SK-N-DZ (cell line): ENCODE measurements at regions not wholly inside any gene's neighbourhood (a gene's known extent, or its start where the extent isn't known, plus 50 kb on each side); places are given as distances from the start of the nearest gene placed in this dataset.

Experiments
- DNase-seq: peaks from one replicate; pipeline ENCODE4 v3.0.0-alpha.2; 2015; ENCODE audit warnings: low spot score

DNA sequence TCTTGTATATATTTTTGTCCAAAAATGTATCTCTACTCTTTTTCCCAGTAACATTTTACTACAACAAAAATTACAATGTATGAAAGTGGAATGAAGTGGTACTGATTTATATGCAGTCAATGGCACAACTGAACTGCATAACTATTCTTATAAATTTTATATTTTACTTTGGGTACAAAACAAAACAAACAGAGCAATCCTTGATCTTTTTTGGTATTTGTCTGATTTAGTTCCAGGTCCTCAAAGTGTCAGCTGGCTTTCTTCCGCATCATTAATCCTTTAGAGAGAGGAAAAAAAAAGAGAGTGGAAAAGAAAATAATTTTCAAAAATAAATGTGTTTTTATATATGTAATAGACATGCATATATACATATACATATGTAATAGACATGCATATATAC lies 252.4 kb upstream of the SLIT2 start:
- no peak for DNase-seq

DNA sequence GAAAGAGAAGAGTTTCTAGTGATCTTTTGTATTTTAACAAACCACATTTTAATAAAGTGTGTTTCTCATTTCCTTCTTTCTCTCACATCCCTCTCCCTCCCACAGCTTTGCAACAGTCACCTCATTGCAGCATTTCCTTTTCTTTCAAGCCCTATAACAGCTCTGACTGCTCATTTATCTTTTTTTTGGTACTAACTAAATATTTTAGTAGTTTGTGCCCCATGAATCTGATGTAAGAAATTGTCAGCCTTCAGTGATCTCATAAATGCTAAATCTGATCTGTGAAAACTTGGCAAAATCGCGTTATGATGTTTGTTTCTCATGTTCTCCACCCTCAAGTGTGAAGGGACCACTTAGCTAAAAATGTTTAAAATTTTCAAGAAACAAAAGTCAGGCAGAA lies 258.5 kb upstream of the SLIT2 start:
- no peak for DNase-seq

DNA sequence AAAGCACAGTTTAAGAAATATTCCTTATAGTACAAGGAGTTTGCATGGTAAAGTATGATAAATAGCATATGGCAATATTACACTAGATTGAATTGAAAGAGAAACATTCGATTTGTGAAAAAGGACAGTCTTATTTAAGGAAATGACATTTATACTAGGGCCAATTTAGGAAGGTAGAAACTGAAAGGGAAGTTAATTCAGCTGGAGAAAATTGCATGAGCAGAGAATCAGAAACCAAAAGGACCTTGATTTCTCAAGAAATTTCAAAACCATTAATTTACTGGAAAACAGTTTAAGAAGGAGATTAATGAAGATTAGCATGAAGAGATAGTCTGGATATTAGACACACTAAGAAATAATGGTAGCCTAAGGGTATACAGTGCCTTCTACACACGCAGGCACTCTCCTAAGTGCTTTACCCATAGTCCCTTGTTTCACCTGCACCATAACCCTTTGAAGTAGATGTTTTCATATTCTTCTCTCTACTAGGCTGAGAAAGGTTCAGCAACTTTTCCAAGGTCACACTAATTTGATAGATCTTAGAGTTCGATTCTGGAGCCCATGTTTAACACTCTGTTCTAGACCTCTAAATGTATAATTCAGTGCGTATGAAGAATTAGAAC lies 259.1 kb upstream of the SLIT2 start:
- no peak for DNase-seq

DNA sequence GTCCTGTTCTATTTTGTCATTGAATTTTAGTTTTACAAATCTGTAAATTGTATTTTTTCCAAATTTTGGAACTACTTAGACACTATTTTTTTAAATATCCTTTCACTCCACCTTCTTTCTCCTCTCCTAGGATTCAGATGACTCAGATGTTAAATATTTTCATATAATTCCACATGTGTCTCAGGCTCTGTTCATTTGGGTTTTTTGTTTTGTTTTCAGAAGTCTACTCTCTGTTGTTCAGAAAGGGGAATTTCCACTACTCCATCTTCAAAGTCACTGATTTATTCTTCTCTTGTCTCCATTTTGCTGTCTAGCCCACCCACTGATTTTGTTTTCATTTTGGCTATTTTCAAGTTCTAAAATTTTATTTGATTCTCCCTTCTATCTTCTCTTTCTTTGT lies 264.0 kb upstream of the SLIT2 start:
- DNase-seq, result no peak

DNA sequence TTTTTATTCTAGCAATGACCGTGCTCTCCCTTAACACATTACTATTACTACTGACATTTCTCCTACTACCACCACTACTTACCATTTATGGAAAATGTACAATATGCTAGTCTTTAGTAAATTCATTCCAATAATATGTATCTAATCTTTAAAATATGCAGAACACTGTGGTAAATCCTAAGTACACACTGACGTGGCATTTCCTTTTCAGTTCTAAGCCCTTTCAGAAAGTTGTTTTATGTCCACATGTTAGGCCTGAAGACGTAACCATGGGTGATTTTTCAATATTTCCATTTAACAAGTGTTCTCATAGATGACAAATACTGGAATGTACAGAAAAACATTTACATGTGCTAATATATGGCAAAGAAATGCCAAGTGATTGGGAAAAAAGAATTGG lies 268.6 kb upstream of the SLIT2 start:
- no peak for DNase-seq

DNA sequence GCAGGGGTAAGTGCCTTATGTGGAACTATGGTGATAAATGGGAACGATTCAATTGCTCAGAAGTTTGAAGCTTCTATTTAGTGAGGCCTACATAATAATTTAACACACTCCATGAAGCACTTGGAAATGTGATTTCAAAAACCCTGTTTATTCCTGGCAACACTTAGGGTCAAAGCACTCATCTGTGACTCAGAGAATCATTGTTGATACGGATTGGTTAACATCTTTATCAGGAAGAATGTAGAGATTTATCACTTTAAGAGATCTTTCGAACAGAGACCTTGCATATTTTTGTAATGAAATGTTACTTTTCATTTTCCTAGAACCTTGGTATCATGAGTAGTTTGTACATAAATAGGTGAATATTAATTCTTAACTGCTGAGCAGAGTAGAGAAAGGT lies 269.1 kb upstream of the SLIT2 start:
- no peak for DNase-seq

DNA sequence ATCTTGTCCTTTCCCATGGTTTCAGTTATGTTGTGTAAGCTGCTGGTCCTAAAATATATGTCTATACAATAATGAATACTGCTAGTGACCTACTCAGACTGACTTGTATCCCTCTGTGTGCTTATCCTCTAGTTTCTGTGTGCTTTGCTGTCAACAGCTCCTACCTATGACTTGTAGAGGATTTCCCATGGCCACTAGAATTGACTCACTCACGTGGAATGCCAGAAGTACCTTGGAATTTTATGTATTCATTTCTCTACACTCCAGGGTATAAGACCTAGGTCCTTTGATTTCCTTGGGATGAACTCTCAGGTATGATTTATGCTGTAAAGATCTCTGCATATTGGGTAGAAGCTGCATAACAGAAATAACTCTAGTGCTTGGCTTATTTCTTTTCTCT lies 279.9 kb upstream of the SLIT2 start:
- no peak for DNase-seq

DNA sequence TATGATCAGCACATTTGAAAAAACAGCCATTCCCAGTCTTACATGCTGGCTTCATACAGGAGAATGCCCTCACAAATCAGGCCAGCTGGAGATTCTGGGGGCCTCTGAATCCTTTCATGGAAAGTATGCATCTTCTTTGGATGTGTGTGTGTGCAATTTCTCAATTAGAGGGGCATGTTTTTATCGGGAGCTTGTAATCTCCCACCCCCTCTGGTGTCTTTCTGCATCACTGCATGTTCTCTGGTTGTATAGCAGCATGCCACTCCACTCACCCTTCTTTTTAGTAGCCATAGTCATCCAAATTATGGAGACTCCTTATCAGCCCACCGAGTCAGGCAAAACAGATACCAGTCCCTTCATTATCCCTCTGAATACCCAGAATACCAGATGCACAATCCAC lies 282.2 kb upstream of the SLIT2 start:
- DNase-seq, result peak; percentile 32

DNA sequence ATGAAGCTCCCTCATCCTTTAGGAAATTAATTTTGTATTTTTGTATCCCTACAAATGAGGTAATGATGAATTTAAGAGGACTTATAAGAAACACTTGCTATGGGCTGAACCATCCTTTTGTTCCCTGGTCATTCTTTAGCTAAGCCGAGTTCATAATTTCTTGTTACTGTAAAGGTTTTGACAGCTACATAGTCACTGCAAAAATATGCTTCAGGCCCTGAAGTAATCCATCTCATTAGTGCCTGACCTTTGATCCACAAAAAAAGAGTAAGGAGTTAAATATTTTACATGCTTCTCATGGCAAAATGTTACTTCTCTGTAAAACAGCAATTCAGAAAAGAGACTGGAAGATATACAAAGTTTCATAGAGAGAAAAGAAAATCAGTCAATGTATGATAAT lies 290.6 kb upstream of the SLIT2 start:
- DNase-seq, result no peak

DNA sequence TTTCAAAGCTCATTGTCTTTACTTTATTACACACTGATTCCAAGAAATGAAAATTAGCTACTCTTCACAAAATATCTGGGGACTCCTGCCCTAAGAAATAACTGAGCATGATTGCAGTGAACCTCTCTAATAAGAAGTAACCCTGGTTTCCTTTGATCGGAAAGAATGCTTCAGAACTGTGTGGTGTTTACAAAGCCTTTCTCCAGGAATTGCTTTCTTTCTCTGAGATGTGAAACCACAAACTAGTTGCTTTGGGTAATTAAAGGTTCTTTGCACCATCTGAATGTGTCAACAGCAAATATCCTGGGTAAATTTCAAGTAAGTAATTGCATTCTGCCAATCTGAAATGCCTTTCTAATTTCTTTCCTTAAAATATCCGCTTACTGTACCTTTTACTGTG lies 292.9 kb upstream of the SLIT2 start:
- DNase-seq, result no peak

DNA sequence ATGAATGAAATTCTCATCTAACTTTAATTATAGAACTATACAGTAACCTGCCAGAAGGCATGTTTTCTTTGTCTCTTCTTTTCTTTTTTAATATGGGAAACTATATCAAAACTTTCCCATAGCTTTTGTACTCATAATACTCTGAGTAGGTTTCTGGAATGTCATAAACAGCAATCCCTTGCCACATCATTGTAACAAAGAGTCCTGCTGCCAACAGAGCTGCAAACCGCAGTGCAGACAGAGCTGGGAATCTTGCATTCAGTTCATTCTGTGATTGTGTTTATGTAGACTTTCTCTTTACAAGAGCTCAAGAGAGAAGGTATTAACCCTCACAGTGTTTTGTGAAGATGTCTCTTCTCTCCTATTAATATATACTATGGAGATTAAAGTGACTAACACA lies 304.4 kb upstream of the SLIT2 start:
- no peak for DNase-seq

DNA sequence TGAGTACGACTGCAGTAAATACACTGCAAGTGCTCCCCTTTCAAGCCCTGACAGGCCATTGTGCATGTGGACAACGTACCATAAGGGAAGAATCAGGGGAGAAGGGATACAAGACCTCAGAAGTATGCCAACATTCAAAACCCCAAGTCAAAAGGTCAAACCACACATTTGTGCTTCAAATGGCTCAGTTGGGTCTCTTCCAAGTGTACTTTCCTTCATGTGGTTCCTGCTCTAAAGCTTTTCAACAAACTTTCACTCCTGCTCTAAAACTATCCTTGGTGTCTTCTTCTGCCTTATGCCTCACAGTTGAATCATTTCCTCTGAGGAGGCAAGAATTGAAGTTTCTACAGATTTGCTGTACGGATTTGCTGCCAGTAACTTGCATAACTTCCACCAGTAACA lies 305.7 kb upstream of the SLIT2 start:
- no peak for DNase-seq

DNA sequence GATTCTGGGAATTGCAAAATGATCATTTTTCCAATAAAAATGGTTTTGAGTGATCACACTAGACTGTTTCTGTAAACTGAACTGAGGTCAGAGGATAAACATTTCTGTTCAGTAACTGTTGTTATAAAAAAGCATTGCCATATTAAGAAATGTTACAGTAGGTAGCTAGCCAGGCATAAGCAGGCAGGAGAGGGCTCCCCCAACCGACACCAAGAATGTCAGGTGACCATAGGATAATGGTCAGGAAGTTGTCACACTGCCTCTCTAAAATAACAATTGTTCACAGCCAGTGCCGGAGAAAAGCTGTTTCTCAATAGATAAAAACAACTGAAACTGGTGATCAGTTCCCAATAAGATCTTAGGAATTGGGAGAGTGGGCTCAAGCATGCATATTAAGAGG lies 306.2 kb upstream of the SLIT2 start:
- no peak for DNase-seq

DNA sequence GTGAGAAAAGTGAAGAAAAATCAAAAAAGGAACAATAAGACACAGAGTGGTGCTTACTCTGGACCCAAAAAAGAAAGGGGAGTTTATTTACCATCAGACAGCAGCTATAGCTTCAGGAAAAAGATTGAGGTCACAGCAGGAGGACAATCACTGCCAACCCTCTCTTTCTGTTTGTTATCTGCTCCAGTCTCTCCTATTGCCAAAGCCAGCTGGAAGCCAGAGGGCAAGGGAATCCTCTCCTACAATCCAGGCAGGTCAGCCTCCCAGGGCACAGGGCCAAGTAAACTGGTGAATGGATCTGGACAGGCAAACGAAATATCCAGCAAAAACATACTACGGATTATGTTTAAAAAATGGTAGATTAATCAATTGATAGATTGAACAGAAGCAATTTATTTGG lies 306.9 kb upstream of the SLIT2 start:
- no peak for DNase-seq

DNA sequence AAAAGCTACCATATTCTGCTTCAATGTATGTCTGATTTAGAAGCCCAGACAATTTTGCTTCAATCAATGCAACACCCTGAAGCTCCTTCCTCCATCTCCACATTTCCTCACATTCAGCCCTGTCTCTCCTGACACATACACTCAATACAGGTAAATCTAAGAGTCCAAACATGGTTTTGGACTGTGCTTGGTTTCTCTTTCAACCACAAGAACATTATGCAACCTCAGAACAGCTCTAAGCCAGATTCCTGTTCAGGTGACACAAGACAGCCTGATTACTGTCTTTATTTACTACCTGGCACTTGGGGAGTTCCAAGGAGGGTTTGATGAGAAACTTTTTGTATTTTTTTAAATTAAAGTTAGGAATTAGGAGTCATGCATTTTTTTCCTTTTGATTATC lies 307.5 kb upstream of the SLIT2 start:
- DNase-seq, result no peak

DNA sequence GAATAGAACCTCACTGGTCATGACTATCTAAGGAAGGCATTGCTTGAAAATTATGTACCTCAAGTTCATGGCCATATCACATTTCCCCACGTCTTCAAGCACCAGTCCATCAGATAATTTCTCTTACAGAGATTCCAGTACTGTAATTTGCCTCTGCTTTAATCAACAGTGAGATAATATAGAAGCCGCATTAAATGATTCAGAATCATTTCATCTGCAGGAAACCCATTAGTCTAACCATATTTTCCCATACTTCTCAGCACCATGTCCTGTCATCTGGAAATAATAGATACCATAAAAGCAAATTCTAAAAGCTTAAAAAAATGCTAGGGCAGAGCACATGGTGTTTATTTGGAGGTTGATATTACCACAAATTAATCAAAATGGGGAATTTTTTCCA lies 310.3 kb upstream of the SLIT2 start:
- no peak for DNase-seq

DNA sequence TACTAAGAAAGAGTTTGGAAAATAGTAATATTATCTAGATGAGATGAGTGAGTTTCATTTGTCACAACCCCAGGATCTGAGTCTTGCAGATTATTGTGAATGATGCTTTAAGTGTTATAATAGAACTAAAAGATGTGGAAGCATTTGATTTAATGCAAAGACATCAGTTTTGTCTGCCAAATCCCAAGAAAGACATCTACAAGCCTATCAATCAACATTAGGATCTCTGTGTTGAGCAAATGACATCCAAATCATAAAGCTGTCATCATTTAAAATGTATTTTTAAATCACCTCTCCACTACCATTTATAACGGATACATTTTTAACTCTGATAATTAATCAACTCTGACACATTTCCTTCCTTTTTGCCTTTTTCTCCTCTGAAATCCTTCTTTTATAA lies 310.8 kb upstream of the SLIT2 start:
- DNase-seq, result no peak

DNA sequence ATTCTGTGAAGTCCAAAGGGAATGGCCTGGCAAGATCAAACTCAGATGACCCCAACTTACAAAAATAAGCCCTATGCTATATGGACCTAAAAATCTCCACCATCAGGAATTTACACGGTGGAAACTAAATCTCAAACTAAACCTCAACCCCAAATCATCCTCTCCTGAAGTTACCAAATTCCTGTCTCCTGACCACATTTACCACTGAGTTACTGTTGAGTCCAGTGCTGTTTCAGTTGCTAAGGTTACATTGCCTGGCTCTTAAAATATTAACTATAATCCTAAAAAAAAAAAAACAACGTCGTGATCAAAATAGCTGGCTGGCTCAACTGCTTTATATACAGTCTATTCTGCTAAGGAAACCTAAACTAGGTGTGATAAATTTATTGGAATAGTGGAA lies 315.2 kb upstream of the SLIT2 start:
- DNase-seq, result no peak

DNA sequence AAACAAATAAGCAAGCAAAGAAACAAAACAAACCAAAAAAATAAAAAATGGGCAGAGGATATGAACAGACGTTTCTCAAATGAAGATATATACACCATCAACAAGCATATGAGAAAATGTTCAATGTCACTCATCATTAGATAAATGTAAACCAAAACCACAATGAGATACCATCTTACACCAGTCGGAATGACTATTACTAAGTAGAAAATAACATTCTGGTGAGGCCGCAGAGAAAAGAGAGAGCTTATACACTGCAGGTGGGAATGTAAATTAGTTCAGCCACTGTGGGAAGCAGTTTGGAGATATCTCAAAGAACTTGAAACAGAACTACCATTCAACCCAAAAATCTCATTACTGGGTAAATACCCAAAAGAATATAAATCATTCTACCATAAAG lies 321.0 kb upstream of the SLIT2 start:
- DNase-seq, result no peak

DNA sequence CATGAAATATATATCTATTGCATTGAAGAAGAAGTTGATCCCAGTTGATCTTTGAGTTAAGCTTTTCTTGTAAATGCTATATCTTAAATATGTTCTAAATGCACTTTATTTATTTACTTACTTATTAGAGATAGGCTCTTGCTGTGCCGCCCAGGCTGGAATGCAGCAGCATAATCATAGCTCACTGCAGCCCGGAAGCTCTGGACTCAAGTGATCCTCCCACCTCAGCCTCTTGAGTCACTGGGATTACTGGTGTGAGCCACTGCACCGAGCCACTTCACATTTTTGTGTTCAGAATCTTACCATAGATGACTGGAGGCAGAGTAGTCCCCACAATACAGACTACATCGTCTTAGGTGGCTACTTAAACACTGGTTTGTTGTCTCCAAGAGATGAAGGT lies 324.3 kb upstream of the SLIT2 start:
- no peak for DNase-seq

DNA sequence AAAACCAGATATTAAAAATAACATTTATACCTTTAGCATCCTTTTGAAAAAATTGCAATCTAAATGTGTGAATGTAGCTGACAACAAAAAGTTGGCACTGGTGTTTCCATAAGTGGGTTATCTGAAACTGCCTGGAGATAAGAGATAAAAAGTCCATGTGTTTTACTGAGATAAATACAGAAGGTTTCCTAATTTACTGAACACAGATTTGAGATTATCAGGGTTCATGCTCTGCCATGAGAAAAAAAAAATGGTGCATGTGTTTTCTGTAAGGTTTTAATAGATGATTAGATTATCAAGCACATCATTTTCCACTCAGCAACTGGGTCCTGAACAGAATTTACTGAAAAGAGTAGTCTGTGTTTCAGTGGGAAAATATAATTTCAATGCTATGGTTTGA lies 326.2 kb upstream of the SLIT2 start:
- peak; percentile 62 for DNase-seq

DNA sequence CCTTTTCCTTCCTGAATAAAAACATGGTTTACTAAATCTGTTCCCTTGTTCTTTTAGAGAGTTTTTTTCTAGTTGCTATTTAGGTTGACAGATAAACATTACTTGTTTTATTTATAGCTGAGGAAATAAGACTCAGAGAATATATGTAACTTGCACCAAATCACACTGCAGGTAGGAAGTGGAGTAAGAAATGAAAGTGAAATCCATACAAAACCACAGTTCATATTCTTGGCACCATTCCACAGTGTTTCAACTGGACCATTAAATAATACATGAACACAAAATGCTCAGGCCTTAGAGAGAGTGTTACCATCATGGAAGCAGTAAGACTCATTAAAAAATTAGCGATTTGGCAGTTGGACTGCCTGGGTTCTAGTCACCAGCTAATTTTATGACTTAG lies 326.9 kb upstream of the SLIT2 start:
- DNase-seq, result no peak

DNA sequence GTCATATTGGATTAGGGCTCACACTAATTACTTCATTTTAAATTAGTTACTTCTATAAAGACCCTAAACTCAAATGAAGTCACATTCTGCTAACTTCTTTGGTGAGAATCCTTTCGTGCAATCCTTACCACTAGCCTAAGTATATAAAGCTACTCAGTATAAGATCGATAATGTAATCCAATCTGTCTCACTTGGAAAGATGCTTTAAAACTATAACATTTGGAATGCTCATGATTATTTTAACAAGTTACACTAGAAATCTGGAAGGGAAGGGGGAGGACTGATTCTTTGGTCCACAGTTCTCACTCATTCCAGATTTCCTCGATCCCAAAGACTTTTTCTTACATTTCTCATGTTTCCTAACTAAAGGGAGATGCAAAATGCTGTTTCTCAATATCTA lies 336.4 kb upstream of the SLIT2 start:
- no peak for DNase-seq

DNA sequence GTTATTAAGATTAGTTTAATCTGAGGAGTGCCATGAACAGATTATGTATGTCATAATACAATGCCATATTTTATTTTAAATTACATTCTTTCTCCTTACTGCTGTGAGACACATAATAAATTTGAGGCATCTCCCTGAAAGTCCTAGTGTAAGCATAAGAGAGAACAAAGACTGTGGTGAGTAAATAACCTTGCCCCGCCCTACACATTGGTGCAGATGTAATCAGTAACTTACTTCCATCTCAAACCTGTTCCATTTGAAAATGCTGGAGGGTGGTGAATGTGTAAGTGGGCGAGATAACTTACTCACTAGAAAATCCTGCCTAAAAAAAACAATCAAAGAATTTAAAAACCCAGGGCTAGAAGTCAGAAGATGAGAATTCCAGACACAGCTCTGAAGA lies 338.1 kb upstream of the SLIT2 start:
- DNase-seq, result no peak
